Ovary (tissue), 3 donors: ENCODE measurements at regions not wholly inside any gene's neighbourhood (a gene's known extent, or its start where the extent isn't known, plus 50 kb on each side); places are given as distances from the start of the nearest gene placed in this dataset.

Experiments
- EP300 ChIP-seq: sonication (generic); formaldehyde crosslinking; IDR thresholded peaks from one replicate; pipeline ENCODE4 v1.6.1; 2017; ENCODE audit warnings: antibody characterized with exemption
- TF ChIP-seq, protein P1 (sequence below), 3 donors: fragments of 450-650 bp in 2 of 3; fragments of 200-600 bp in 1 of 3; IDR thresholded peaks; one replicate each; pipeline versions ENCODE4 v1.5.1 to v1.8.0; 2016 to 2022; ENCODE audit warnings: antibody characterized with exemption in 3 of 3, mild to moderate bottlenecking in 1 of 3
- donor health status: DM: no; HTN: no; CAD: no.

DNA sequence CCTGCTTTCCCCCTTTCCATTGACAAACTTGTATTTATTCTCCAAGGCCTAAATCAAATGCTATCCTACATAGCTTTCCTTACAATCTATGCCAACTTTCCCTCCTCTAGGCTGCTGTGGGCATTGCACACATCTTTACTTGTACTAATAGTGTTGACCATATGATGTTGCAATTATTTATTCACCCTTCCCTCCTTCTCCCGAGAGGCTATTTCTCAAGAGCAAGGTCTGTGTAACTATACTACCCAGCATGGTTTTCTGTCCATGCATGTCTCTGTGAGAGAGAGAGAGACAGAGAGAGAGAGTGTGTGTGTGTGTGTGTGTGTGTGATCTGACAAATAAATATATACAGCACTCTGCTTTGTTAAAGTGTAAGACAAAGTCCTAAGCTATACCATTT lies 63.8 kb downstream of the GTPBP8 start:
- TF ChIP-seq, protein P1, sequence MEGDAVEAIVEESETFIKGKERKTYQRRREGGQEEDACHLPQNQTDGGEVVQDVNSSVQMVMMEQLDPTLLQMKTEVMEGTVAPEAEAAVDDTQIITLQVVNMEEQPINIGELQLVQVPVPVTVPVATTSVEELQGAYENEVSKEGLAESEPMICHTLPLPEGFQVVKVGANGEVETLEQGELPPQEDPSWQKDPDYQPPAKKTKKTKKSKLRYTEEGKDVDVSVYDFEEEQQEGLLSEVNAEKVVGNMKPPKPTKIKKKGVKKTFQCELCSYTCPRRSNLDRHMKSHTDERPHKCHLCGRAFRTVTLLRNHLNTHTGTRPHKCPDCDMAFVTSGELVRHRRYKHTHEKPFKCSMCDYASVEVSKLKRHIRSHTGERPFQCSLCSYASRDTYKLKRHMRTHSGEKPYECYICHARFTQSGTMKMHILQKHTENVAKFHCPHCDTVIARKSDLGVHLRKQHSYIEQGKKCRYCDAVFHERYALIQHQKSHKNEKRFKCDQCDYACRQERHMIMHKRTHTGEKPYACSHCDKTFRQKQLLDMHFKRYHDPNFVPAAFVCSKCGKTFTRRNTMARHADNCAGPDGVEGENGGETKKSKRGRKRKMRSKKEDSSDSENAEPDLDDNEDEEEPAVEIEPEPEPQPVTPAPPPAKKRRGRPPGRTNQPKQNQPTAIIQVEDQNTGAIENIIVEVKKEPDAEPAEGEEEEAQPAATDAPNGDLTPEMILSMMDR (IDR thresholded peaks at IDR 0.05): no peak
- no peak for TF ChIP-seq EP300
